Fibroblast of skin of left biceps (primary cell): ENCODE measurements at regions not wholly inside any gene's neighbourhood (a gene's known extent, or its start where the extent isn't known, plus 50 kb on each side); places are given as distances from the start of the nearest gene placed in this dataset.
"Not testable (repeated sequence)": the region's sequence is repeated elsewhere in the genome, so short reads cannot be mapped to it uniquely, and the experiment has no call there.

ENCODE experiments used
- DNase-seq, 2 experiments: peaks; one replicate each; pipeline ENCODE4 v3.0.0-alpha.2; 2013; ENCODE audit warnings: low read depth in 2 of 2

- DNase-seq = no peak
These were observed 334.7 kb upstream of the ZNF608 start for GRCh38 chr5:125081101-125081500.

- peak; percentile 90 to 91 for DNase-seq
These were observed 337.5 kb upstream of the ZNF608 start for GRCh38 chr5:125083981-125084380.

- DNase-seq = no peak
These were observed 339.5 kb upstream of the ZNF608 start for GRCh38 chr5:125085797-125086505.

GRCh38 chr5:125088522-125089105, 342.2 kb upstream of the ZNF608 start:
- DNase-seq = no peak

GRCh38 chr5:125092138-125092537, 345.7 kb upstream of the ZNF608 start:
- not testable (repeated sequence) for DNase-seq

- peak; percentile 62 to 72 for DNase-seq
These were observed 347.3 kb upstream of the ZNF608 start for GRCh38 chr5:125093776-125094175.

- DNase-seq = no peak
These were observed 353.9 kb upstream of the ZNF608 start for GRCh38 chr5:125100342-125100741.

- DNase-seq = no peak
These were observed 354.5 kb upstream of the ZNF608 start for GRCh38 chr5:125100951-125101350.

- DNase-seq = no peak
These were observed 357.0 kb upstream of the ZNF608 start for GRCh38 chr5:125103459-125103858.

GRCh38 chr5:125106271-125106670, 359.8 kb upstream of the ZNF608 start:
- peak in 1 of 2 experiments; percentile 28 for DNase-seq

- DNase-seq = no peak
These were observed 360.4 kb upstream of the ZNF608 start for GRCh38 chr5:125106881-125107280.

GRCh38 chr5:125109293-125109692, 362.9 kb upstream of the ZNF608 start:
- no peak for DNase-seq

- no peak for DNase-seq
These were observed 363.4 kb upstream of the ZNF608 start for GRCh38 chr5:125109816-125110215.

- DNase-seq = peak in 1 of 2 experiments; percentile 39
These were observed 365.8 kb upstream of the ZNF608 start for GRCh38 chr5:125112196-125112595.

GRCh38 chr5:125113328-125113727, 366.9 kb upstream of the ZNF608 start:
- DNase-seq = no peak

GRCh38 chr5:125115195-125115525, 368.7 kb upstream of the ZNF608 start:
- no peak for DNase-seq

- no peak for DNase-seq
These were observed 371.1 kb upstream of the ZNF608 start for GRCh38 chr5:125117566-125117965.

- DNase-seq = no peak
These were observed 373.6 kb upstream of the ZNF608 start for GRCh38 chr5:125120012-125120411.

GRCh38 chr5:125125031-125125823, 378.8 kb upstream of the ZNF608 start:
- DNase-seq = no peak

GRCh38 chr5:125126050-125126449, 379.6 kb upstream of the ZNF608 start:
- DNase-seq = no peak

- DNase-seq = no peak
These were observed 382.8 kb upstream of the ZNF608 start for GRCh38 chr5:125129151-125129806.

- DNase-seq = no peak
These were observed 384.2 kb upstream of the ZNF608 start for GRCh38 chr5:125130591-125130990.
